Adrenal gland (tissue), 9 donors: ENCODE measurements at regions not wholly inside any gene's neighbourhood (a gene's known extent, or its start where the extent isn't known, plus 50 kb on each side); places are given as distances from the start of the nearest gene placed in this dataset.

Experiments
- DNase-seq, 7 donors: peaks; one replicate each; pipeline ENCODE4 v3.0.0-alpha.2; 2019 to 2020
- H3K27ac ChIP-seq, 5 donors: fragments of 200-600 bp; sonication (generic) in 4 of 5; 1 replicate in 3 of 5; 2 replicates in 2 of 5; pipeline versions ENCODE4 v1.5.1 to v1.8.0; 2016 to 2020; ENCODE audit warnings: mild to moderate bottlenecking in 1 of 5
- H3K27me3 ChIP-seq: fragments of 200-600 bp; 2 replicates; pipeline ENCODE4 v1.8.0; 2021
- H3K36me3 ChIP-seq, 2 donors: fragments of 200-600 bp; replicated peaks in 1 of 2; 1 replicate in 1 of 2; 2 replicates in 1 of 2; pipeline versions ENCODE4 v1.5.1 to v1.8.0; 2018 to 2022
- H3K4me1 ChIP-seq, 2 donors: fragments of 200-600 bp; replicated peaks in 1 of 2; 1 replicate in 1 of 2; 2 replicates in 1 of 2; pipeline versions ENCODE4 v1.5.1 to v1.8.0; 2018 to 2021
- H3K4me3 ChIP-seq, 4 donors: fragments of 200-600 bp; sonication (generic) in 3 of 4; one replicate each; pipeline ENCODE4 v1.5.1; 2016 to 2018
- H3K9me3 ChIP-seq, 3 donors: fragments of 200-600 bp; sonication (generic) in 1 of 3; replicated peaks in 1 of 3; 1 replicate in 2 of 3; 2 replicates in 1 of 3; pipeline versions ENCODE4 v1.5.1 to v1.8.0; 2016 to 2021
- CTCF ChIP-seq, 6 experiments: fragments of 450-650 bp in 4 of 6; fragments of 200-600 bp in 2 of 6; sonication (generic) in 1 of 6; IDR thresholded peaks; 1 replicate in 5 of 6; 2 replicates in 1 of 6; pipeline versions ENCODE4 v1.5.1 to v1.8.0; 2016 to 2021; ENCODE audit warnings: antibody characterized with exemption in 6 of 6, mild to moderate bottlenecking in 2 of 6, moderate library complexity in 1 of 6
- POLR2A ChIP-seq, 2 donors: fragments of 450-650 bp; IDR thresholded peaks; one replicate each; pipeline ENCODE4 v1.6.1; 2017; ENCODE audit warnings: antibody characterized with exemption in 2 of 2, mild to moderate bottlenecking in 2 of 2, moderate library complexity in 1 of 2
- WGBS, 4 donors: extraction: QIAGEN DNeasy Blood & Tissue Kit in 2 of 4; methylation state at CpG; one replicate each; pipeline versions ENCODE4 v1.1.5 to v1.1.7; 2013 to 2017; 5-methylcytosine and 5-hydroxymethylcytosine counted together
- intact Hi-C, 2 donors: fragments of 100-400 bp; cut with DNase I; formaldehyde crosslinking; loops; one replicate each; pipeline versions ENCODE4 v1.14.1 to v1.15.0; 2022 to 2023
- donor health status: healthy with polysubstance abuse.
- donor health status: Bipolar disorder and iron deficiency.
- donor health status: DM: yes; HTN: yes; CAD: no.
- donor health status: DM: no; HTN: no; CAD: no.
- donor health status: DM: no; HTN: no; CAD: no.

- no peak overlapping the region for H3K27ac ChIP-seq
- WGBS, 4 donors = 36 to 45% (median 41%) methylated on average over 1 of the region's 1 CpG
- intact Hi-C loops = no loop called here
- no peak for DNase-seq
- no peak overlapping the region for H3K4me3 ChIP-seq
- no peaks in the 10 kb centered on the region for H3K4me1 ChIP-seq
- H3K9me3 ChIP-seq = no peaks in the 10 kb centered on the region
- no peaks in the 10 kb centered on the region for H3K36me3 ChIP-seq
- TF ChIP-seq CTCF (IDR thresholded peaks at IDR 0.05) = no peak
- TF ChIP-seq POLR2A (IDR thresholded peaks at IDR 0.05) = no peak
- H3K27me3 ChIP-seq = no peaks in the 10 kb centered on the region
Measured at GRCh38 chr12:90628213-90628612, 326.8 kb downstream of the CCER1 start.

- Histone ChIP-seq H3K27me3 (no peaks in the 10 kb centered on the region), H3K27ac (no peak overlapping the region), H3K36me3 (no peaks in the 10 kb centered on the region), H3K9me3 (no peaks in the 10 kb centered on the region), H3K4me1 (no peaks in the 10 kb centered on the region), H3K4me3 (no peak overlapping the region)
- no peak for DNase-seq
- TF ChIP-seq CTCF (IDR thresholded peaks at IDR 0.05) = no peak
- no peak for TF ChIP-seq POLR2A (IDR thresholded peaks at IDR 0.05)
- intact Hi-C loops = no loop called here
- 67 to 77% (median 76%) methylated on average over 6 of the region's 6 CpGs for WGBS, 4 donors
Measured at GRCh38 chr12:90627180-90627896, 327.6 kb downstream of the CCER1 start.

- H3K27ac ChIP-seq = no peak overlapping the region
Measured at GRCh38 chr12:90622431-90622830, 332.5 kb downstream of the CCER1 start.

GRCh38 chr12:90621927-90622326 lies 333.0 kb downstream of the CCER1 start:
- Histone ChIP-seq H3K4me3 (no peak overlapping the region), H3K27me3 (no peaks in the 10 kb centered on the region), H3K9me3 (no peaks in the 10 kb centered on the region), H3K36me3 (no peaks in the 10 kb centered on the region), H3K27ac (no peak overlapping the region), H3K4me1 (no peaks in the 10 kb centered on the region)
- 48 to 59% (median 54%) methylated on average over 2 of the region's 2 CpGs for WGBS, 4 donors
- TF ChIP-seq POLR2A (IDR thresholded peaks at IDR 0.05) = no peak
- no peak for TF ChIP-seq CTCF (IDR thresholded peaks at IDR 0.05)
- DNase-seq = no peak
- intact Hi-C loops = no loop called here

More at GRCh38 chr12:90622431-90622830, 332.5 kb downstream of the CCER1 start:
- TF ChIP-seq POLR2A (IDR thresholded peaks at IDR 0.05) = no peak
- no peak for TF ChIP-seq CTCF (IDR thresholded peaks at IDR 0.05)
- no peak for DNase-seq
- 66 to 84% (median 74%) methylated on average over 3 of the region's 3 CpGs for WGBS, 4 donors
- Histone ChIP-seq H3K9me3 (no peaks in the 10 kb centered on the region), H3K27me3 (no peaks in the 10 kb centered on the region), H3K4me3 (no peak overlapping the region), H3K36me3 (no peaks in the 10 kb centered on the region), H3K4me1 (no peaks in the 10 kb centered on the region)
- intact Hi-C loops = no loop called here
